Fibroblast of mammary gland (primary cell): ENCODE measurements at regions not wholly inside any gene's neighbourhood (a gene's known extent, or its start where the extent isn't known, plus 50 kb on each side); places are given as distances from the start of the nearest gene placed in this dataset.

Experiments used
- DNase-seq: peaks from one replicate; pipeline ENCODE4 v3.0.0-alpha.2; 2010; ENCODE audit warnings: low read depth
- H3K4me3 ChIP-seq: 2 replicates; pipeline ENCODE4 v1.5.1; 2011; ENCODE audit warnings: low read depth, mild to moderate bottlenecking, low read length, moderate library complexity; ENCODE audit not compliant: control insufficient read depth
- TF ChIP-seq, protein P1 (sequence below): conservative IDR thresholded peaks from 2 replicates; pipeline ENCODE4 v1.5.1; 2011; ENCODE audit warnings: low read depth, low read length, inconsistent platforms; ENCODE audit not compliant: control insufficient read depth, insufficient read depth

DNA sequence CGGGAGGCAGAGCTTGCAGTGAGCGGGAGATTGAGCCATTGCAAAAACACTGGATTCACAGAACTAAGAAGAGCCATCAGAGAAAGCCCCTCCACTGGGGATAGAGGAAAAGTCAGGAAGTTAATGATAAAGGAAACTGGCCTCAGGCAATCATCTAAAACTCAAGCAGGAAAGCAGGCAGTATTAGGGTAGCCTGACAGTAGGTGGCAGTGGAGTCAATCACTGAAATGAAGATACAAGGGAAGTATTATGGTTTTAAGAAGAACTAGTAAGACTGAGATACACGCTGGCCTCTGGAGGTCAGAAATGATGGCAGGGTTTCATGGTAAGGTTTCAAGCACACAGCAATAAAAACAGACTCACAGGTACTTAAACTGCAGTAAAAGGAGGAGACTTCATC lies 578.3 kb downstream of the HACE1 start:
- no peak for DNase-seq
- H3K4me3 ChIP-seq: no peak overlapping the region
- TF ChIP-seq, protein P1, sequence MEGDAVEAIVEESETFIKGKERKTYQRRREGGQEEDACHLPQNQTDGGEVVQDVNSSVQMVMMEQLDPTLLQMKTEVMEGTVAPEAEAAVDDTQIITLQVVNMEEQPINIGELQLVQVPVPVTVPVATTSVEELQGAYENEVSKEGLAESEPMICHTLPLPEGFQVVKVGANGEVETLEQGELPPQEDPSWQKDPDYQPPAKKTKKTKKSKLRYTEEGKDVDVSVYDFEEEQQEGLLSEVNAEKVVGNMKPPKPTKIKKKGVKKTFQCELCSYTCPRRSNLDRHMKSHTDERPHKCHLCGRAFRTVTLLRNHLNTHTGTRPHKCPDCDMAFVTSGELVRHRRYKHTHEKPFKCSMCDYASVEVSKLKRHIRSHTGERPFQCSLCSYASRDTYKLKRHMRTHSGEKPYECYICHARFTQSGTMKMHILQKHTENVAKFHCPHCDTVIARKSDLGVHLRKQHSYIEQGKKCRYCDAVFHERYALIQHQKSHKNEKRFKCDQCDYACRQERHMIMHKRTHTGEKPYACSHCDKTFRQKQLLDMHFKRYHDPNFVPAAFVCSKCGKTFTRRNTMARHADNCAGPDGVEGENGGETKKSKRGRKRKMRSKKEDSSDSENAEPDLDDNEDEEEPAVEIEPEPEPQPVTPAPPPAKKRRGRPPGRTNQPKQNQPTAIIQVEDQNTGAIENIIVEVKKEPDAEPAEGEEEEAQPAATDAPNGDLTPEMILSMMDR: no peak

DNA sequence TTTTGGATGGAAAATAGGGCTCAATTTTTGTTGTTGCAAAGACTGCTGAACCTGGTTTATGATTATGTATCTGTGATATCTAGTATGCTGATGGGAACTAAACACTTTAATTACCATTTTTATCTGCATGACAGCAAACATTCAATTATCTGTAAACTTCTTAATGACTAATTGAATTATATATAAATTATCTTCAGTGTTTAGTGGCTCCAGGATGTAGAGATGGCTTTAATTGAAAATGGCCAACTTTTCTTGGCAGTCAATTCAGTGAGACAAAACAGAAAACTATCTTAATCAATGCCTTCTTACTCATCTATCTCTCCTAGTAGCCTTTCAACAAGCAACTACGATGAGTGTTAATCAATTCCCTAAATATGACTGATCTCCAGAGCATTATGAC lies 591.3 kb downstream of the HACE1 start:
- DNase-seq: no peak
- H3K4me3 ChIP-seq: no peak overlapping the region
- TF ChIP-seq, protein P1: no peak

- DNase-seq: no peak
- H3K4me3 ChIP-seq: no peak overlapping the region
- TF ChIP-seq, protein P1: no peak
These were observed 592.8 kb downstream of the HACE1 start for GRCh38 chr6:104266922-104267321.

DNA sequence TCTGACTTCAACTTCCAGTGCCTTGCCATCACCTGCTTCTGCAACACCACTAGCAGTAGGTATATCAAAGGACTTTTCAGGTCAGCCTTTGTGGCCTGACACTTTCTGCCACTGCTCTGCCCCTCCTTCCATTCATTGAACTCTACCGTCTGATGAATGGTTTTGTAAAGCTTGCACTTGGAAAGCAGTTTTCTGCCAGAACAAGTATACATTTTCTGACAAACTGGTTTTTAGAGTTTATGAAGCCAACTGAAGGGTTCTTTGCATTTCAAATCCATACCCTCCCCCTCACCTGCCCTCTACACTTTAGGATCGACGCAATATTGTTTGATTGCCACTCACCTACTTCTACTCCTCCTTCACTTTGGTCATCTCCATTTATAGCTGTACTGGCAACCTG lies 603.1 kb downstream of the HACE1 start:
- TF ChIP-seq, protein P1: no peak
- no peak for DNase-seq

GRCh38 chr6:104253236-104253635 lies 606.5 kb downstream of the HACE1 start:
- no peak overlapping the region for H3K4me3 ChIP-seq
- TF ChIP-seq, protein P1: no peak
- DNase-seq: no peak

More for the DNA sequence above, 603.1 kb downstream of the HACE1 start:
- no peak overlapping the region for H3K4me3 ChIP-seq

DNA sequence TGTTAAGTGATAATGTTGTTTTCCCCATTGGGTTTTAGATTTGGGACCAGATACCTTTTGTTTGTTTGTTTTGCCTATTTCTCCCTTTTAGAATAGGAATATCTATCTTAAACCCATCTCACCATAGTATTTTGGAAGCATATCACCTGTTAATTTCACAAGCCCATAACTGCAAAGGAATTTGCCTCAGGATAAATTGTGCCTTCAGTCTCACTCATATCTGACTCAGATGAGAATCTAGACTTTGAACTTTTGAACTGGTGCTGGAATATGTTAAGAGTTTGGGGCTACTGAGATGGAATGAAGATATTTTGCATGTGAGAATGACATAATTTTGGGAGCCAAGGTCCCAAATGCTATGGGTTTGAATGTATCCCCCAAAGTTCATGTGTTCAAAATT lies 607.4 kb downstream of the HACE1 start:
- no peak overlapping the region for H3K4me3 ChIP-seq
- no peak for DNase-seq
- TF ChIP-seq, protein P1: no peak

GRCh38 chr6:104251651-104252050 lies 608.1 kb downstream of the HACE1 start:
- H3K4me3 ChIP-seq: no peak overlapping the region
- DNase-seq: no peak
- TF ChIP-seq, protein P1: no peak
